Prostate gland (tissue), 2 donors: ENCODE measurements at regions not wholly inside any gene's neighbourhood (a gene's known extent, or its start where the extent isn't known, plus 50 kb on each side); places are given as distances from the start of the nearest gene placed in this dataset.

Experiments used
- CTCF ChIP-seq, 4 experiments: fragments of 200-600 bp in 2 of 4; fragments of 450-650 bp in 2 of 4; sonication (generic) in 2 of 4; IDR thresholded peaks; 1 replicate in 3 of 4; 2 replicates in 1 of 4; pipeline ENCODE4 v1.5.1; 2016 to 2019; ENCODE audit warnings: antibody characterized with exemption in 4 of 4, mild to moderate bottlenecking in 2 of 4, moderate library complexity in 2 of 4
- POLR2A ChIP-seq: fragments of 450-650 bp; IDR thresholded peaks from one replicate; pipeline ENCODE4 v1.6.1; 2016; ENCODE audit warnings: antibody characterized with exemption, mild to moderate bottlenecking

DNA sequence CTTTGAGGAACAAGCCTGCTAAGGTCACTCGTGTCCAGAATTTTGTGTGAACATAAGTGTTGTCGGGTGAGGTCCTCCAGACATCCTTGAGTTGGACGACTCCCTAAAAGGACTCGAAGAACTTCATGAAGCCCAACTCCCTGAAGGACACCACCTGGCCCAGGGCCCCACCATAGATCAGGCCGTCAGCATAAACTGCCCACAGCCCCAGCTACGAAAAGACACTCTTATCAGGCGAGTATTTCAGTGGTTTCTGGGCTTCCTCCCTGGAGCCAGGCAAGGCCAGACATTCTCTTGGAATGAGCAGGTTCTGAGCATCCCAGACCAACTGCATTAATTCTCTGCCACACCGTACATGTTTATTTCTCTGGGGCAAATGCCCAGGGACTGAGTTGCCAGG is 170.1 kb downstream of the IGLL1 start:
- no peak for TF ChIP-seq CTCF (IDR thresholded peaks at IDR 0.05)
- no peak for TF ChIP-seq POLR2A
